Endometrial microvascular endothelial cells (primary cell): ENCODE measurements at regions not wholly inside any gene's neighbourhood (a gene's known extent, or its start where the extent isn't known, plus 50 kb on each side); places are given as distances from the start of the nearest gene placed in this dataset.

Experiments
- in situ Hi-C: cut with HindIII; loops from 2 replicates; pipeline ENCODE4 v1.10.0; 2017; ENCODE audit warnings: low sequenced_read_pairs, low pct_unique_long_range_greater_than_20kb; ENCODE audit errors: inconsistent ontology term

- in situ Hi-C loops, result no loop called here
Measured at GRCh38 chr17:77668518-77668917, 290.0 kb upstream of the TNRC6C start.

- in situ Hi-C loops, result no loop called here
Measured at GRCh38 chr17:77670173-77670572, 288.3 kb upstream of the TNRC6C start.

- in situ Hi-C loops, result no loop called here
Measured at GRCh38 chr17:77674358-77674757, 284.1 kb upstream of the TNRC6C start.

GRCh38 chr17:77675411-77675810, 283.1 kb upstream of the TNRC6C start:
- in situ Hi-C loops, result no loop called here

GRCh38 chr17:77675816-77676215, 282.7 kb upstream of the TNRC6C start:
- in situ Hi-C loops, result no loop called here

GRCh38 chr17:77676237-77676661, 282.3 kb upstream of the TNRC6C start:
- in situ Hi-C loops, result no loop called here

- in situ Hi-C loops, result no loop called here
Measured at GRCh38 chr17:77677211-77677610, 281.3 kb upstream of the TNRC6C start.

GRCh38 chr17:77677630-77678029, 280.9 kb upstream of the TNRC6C start:
- in situ Hi-C loops, result no loop called here

- in situ Hi-C loops, result no loop called here
Measured at GRCh38 chr17:77679589-77679988, 278.9 kb upstream of the TNRC6C start.

GRCh38 chr17:77681861-77682260, 276.6 kb upstream of the TNRC6C start:
- in situ Hi-C loops, result no loop called here

GRCh38 chr17:77684803-77685798, 273.4 kb upstream of the TNRC6C start:
- in situ Hi-C loops, result no loop called here

GRCh38 chr17:77685881-77686486, 272.5 kb upstream of the TNRC6C start:
- in situ Hi-C loops, result no loop called here

- in situ Hi-C loops, result no loop called here
Measured at GRCh38 chr17:77686903-77687302, 271.6 kb upstream of the TNRC6C start.

- in situ Hi-C loops, result no loop called here
Measured at GRCh38 chr17:77687417-77687816, 271.1 kb upstream of the TNRC6C start.

- in situ Hi-C loops, result no loop called here
Measured at GRCh38 chr17:77687921-77688320, 270.6 kb upstream of the TNRC6C start.

- in situ Hi-C loops, result no loop called here
Measured at GRCh38 chr17:77688369-77688768, 270.1 kb upstream of the TNRC6C start.

GRCh38 chr17:77690271-77691161, 268.0 kb upstream of the TNRC6C start:
- in situ Hi-C loops, result no loop called here

GRCh38 chr17:77691216-77692085, 267.1 kb upstream of the TNRC6C start:
- in situ Hi-C loops, result no loop called here
